ENCODE measurements at regions not wholly inside any gene's neighbourhood (a gene's known extent, or its start where the extent isn't known, plus 50 kb on each side); places are given as distances from the start of the nearest gene placed in this dataset.

GRCh38 chr14:54186821-54187763 lies 209.7 kb upstream of the CDKN3 start:
- no peak for TF ChIP-seq CTCF (IDR thresholded peaks at IDR 0.05)
- TF ChIP-seq POLR2A (IDR thresholded peaks at IDR 0.05): no peak

Data from right lobe of liver (tissue), 4 donors.